ENCODE measurements at regions not wholly inside any gene's neighbourhood (a gene's known extent, or its start where the extent isn't known, plus 50 kb on each side); places are given as distances from the start of the nearest gene placed in this dataset.

- no peak for TF ChIP-seq CTCF (IDR thresholded peaks at IDR 0.05)
- TF ChIP-seq EP300 (IDR thresholded peaks at IDR 0.05), result no peak
- TF ChIP-seq POLR2AphosphoS5 (IDR thresholded peaks at IDR 0.05), result no peak
- TF ChIP-seq POLR2A (IDR thresholded peaks at IDR 0.05), result no peak
These were observed 129.8 kb upstream of the FERD3L start for GRCh38 chr7:19275000-19275399.
